ENCODE measurements at regions not wholly inside any gene's neighbourhood (a gene's known extent, or its start where the extent isn't known, plus 50 kb on each side); places are given as distances from the start of the nearest gene placed in this dataset.
"Not testable (repeated sequence)": the region's sequence is repeated elsewhere in the genome, so short reads cannot be mapped to it uniquely, and the experiment has no call there.

DNA sequence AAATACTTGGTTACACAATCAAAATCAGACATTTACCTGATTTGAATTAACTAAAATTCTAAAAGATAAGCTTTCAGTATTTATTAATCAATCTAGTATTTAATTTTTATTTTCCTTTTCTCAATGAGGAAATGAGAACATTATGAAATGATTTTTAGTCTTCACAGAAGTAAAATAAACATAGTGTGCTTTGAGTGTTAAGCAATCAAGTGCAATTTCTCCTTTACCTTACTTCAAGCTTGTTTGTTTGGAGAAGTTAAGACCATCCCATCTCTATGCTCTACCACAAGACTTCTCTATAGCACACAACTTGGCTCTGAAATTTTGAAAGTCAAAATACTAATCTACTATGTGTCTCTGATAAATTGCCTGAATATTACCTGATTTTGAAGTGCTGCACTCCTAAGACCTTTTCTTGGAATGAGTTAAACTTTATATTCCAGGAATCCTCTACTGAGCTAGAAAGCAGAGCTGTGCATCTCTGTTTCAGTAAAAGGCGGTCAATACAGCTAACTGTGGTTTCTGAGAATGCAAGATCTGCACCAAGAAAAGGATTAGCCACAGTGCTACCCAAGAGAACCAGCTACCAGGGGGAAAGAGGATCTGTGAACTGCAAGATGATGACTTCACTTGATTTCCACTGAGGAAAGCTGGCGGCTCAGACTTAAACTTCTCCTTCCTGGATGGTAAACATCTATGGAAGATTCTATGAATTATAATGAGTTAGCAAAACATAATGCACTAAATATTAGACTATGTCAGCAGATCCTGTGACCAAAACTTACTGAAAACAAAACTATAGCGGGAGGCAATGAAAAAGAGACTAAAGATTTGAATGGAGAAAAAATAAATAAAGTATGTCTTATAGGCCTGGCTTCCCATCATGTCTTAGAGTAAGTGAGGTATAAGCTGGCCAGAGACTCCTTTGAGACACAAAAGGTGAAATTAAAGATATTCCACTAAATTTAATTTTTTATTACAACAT is 358.7 kb downstream of the TUBA3C start:
- TF ChIP-seq, protein P1, sequence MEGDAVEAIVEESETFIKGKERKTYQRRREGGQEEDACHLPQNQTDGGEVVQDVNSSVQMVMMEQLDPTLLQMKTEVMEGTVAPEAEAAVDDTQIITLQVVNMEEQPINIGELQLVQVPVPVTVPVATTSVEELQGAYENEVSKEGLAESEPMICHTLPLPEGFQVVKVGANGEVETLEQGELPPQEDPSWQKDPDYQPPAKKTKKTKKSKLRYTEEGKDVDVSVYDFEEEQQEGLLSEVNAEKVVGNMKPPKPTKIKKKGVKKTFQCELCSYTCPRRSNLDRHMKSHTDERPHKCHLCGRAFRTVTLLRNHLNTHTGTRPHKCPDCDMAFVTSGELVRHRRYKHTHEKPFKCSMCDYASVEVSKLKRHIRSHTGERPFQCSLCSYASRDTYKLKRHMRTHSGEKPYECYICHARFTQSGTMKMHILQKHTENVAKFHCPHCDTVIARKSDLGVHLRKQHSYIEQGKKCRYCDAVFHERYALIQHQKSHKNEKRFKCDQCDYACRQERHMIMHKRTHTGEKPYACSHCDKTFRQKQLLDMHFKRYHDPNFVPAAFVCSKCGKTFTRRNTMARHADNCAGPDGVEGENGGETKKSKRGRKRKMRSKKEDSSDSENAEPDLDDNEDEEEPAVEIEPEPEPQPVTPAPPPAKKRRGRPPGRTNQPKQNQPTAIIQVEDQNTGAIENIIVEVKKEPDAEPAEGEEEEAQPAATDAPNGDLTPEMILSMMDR (conservative IDR thresholded peaks at IDR 0.05; ENCODE audit: low read depth in 2 of 2): not testable (repeated sequence)
- not testable (repeated sequence) for TF ChIP-seq REST, STAT1 (IDR thresholded peaks at IDR 0.05; ENCODE audit: unreplicated experiment)

Measured in GM23338 (cell line).